ENCODE measurements at regions not wholly inside any gene's neighbourhood (a gene's known extent, or its start where the extent isn't known, plus 50 kb on each side); places are given as distances from the start of the nearest gene placed in this dataset.

DNA sequence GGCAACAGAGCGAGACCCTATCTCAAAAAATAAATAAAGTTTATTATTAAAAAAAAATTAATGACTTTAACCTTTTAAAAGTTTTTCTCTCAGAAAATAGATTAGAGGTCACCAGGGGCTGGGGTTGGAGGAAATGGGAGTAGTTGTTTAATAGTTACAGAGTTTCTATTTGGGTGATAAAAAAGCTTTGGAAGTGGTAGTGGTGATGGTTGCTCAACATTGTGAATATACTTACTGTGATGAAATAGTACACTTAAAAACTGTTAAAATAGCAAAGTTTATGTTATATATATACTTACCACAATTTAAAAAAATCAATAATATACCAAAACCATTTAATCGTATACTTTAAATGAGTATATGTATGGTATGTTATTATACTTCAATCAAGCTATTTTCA is 59.6 kb downstream of the ARL6IP4 start:
- DNase-seq = no peak

DNA sequence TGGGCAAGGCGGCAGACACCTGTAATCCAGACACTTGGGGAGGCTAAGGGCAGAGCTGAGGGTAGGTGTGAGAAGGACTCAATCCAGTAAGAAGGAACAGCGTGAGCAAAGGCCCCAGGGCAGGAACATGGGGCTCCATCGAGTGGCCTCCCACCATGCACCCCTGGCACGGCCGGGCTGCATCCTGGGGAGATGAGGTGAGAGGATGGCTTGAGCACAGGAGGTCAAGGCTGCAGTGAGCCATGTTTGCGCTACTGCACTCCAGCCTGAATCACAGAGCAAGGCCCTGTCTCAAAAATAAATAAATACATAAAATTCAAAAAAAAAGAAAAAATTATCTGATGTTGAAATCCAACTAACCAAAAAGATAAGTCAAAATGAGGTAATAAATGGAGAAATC is 58.5 kb downstream of the ARL6IP4 start:
- DNase-seq = no peak

DNA sequence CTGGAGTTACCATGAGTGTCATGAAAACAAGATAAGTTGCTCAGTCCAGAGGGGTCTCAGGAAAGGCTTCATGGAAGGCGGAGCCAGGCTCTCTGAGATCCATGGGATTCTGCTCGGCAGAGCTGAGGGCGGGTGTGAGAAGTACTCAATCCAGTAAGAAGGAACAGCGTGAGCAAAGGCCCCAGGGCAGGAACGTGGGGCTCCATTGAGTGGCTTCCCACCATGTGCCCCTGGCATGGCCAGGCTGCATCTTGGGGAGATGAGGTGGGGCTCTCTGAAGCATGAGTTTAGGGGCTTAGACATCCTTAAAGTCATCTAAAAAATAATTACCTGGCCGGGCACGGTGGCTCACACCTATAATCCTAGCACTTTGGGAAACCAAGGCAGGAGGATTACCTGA is 58.0 kb downstream of the ARL6IP4 start:
- no peak for DNase-seq

DNA sequence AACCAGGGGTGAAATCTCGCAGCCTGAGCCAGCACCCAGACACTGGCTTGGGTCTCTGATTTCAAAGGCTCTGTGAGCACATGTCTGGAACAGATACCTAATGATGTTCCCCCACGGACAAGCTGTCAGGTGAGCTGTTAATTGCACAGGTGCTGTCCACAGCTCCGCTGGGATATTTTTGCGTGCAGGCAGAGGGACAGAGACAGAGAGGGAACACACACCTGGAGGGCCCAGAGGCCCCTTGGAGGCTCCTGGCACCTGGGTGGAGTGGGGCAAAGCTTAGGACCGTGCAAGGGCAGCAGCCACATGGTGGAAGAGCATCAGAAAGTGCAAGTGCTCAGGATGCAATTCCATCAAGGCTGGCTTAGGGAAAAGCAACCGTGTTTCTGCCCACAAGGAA is 57.3 kb downstream of the ARL6IP4 start:
- DNase-seq = no peak

DNA sequence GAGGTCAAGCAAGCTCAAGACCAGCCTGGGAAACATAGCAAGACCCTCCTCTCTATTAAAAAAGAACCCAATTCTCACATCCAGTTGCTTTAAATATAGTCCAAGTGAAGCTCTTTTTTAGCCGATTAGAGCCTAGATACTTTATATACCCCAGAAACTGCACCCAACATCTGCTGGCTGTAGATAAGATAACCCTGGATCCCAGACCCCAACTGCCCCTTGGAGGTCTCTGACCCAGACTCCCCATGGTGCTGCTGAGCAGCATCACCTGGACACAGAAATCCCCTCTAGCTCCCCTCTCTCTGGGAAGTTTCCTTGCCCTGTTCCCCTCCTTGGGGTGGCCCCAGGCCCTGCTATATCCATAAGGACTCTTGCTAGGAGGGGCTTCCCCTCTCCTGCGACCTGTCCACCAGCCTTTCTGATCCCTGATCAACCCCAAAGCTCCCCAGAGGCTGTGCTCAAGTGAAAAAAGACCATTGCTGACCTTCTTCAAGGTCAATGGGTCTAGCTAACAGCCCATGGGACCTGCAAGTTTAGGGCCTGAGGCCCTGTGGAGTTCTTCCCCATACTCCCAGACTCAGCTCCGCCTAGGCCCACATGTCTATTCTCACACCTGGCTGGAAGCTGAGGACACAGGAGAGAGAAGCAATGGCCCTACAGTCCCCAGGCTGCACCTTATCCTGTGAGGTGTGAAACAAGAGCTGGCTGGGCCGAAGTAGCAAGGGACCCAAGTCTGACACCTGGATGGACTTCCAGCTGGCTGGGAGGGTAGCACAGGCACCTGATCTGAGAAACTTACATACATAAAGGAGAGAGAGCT is 56.2 kb downstream of the ARL6IP4 start:
- DNase-seq = no peak

DNA sequence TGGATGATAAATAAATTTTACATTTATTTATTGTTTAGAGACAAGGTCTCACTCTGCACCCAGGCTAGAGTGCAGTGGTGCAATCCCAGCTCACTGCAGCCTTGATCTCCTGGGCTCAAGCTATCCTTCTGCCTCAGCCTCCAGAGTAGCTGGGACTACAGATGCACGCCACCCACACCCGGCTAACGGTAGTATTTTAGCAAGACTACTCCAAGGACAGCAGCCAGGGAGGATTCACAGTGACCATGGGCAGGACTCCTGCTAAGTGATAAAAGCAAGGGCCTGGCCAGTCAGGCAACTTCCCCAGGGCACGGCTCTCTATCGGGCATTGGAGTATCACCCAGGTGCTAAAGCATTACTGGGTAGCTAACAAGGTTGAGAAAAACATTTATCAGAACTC is 55.4 kb downstream of the ARL6IP4 start:
- no peak for DNase-seq

DNA sequence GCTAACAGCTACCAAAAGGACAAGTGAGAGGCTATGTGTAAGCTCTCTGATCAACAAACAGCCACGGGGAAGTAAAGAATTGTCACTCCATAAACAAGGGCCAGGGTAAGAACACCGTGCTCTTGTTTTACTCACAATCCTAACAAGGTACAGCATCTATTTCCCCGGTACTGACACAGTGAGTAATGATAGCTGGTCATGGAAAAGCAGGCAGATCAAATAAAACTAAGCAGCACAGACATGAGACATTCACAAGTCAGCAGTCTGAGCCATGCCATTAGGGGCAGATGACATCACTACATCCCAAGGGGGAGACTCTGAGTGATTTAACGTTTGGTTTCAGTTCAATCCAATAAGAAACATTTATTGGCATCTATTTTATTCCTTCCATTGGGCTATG is 54.4 kb downstream of the ARL6IP4 start:
- DNase-seq = no peak

DNA sequence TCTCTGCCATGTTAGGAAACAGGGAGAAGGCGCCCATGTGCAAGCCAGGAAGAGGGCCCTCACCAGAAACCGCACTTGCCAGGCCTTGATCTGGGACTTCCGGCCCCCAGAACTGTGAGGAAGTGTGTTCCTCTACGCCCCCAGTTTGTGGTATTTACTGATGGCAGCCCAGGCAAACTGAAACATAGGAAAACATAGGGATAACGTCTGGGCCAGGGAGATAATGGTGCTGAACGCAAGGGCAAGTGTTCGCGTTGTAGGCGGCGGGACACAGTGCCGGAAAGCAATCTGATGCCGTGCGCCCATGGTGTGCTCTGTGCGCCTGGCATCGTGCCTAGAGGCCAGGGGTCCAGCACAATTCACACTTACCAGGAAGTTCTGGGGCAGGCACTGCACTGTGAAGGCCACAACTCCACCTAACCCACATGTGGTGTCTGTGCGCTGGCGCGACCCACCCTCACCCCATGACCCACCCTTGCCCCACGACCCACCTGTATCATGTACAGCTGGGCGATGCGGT is 53.6 kb downstream of the ARL6IP4 start:
- no peak for DNase-seq

DNA sequence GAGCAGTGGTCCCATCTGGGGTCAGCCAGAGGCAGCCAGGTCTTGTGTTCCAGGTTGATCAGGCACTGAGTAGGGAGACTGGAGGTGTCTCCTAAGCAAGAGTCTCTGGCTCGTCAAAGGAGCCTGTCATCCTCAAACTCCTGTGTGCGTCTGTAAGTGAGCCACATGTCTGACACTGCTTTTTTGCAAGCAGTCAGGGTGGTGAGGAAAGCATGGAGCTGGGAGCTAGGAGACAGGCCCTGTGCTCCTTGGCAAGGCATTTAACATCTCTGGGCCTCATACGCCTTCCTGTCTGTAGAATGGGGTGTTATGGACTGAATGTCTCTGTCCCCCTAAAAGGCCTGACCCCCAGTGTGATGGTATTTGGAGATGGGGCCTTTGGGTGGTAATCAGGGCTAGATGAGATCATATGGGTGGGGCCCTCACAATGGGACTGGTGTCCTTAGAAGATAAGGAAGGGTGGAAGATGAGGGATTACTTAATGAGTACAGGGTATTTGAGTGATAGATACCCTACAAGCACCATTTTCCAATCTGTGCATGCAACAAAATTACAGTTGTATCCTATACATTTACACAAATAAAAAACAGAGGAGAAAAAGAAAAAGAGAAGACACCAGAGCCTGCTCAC is 53.0 kb downstream of the ARL6IP4 start:
- no peak for DNase-seq

DNA sequence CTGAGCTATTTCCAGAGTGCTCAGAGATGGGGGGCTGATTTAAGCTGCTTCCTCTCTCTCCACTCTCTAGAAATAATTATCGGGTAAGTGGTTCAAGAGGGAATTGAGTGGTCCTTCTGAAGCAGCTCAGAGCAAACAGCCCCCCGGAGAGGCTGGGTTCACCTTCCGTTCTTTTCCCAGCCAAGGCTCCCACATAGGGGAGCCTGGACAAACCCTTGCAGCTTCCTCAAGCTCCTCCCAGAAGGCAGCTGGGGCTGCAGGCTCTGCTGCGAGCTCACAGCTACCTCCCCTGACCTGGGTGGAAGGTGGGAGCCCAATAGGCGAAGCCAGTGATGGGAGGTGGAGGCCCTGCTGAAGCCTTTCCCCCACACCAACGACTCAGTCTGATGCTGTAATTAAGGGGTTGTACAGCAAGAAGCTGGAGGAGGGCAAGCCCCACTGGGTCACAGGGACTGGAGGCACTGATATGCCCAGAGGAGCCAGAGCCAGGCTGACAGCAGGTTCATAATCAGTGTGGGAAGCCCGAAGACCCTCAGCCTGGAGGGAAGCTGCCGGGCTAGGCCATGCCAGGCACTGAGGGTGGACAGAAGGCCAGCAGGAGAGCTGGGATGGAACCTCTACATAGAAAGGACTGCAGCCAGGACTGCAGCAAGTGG is 52.4 kb downstream of the ARL6IP4 start:
- no peak for DNase-seq
